Testis (tissue), 2 donors: ENCODE measurements at regions not wholly inside any gene's neighbourhood (a gene's known extent, or its start where the extent isn't known, plus 50 kb on each side); places are given as distances from the start of the nearest gene placed in this dataset.

Experiments used
- POLR2A ChIP-seq: fragments of 450-650 bp; IDR thresholded peaks from one replicate; pipeline ENCODE4 v1.6.1; 2017; ENCODE audit warnings: antibody characterized with exemption, mild to moderate bottlenecking, moderate library complexity
- TF ChIP-seq, protein P1 (sequence below), 3 experiments: fragments of 450-650 bp in 2 of 3; fragments of 200-600 bp in 1 of 3; sonication (generic) in 1 of 3; IDR thresholded peaks; one replicate each; pipeline ENCODE4 v1.5.1; 2016 to 2019; ENCODE audit warnings: antibody characterized with exemption in 3 of 3, mild to moderate bottlenecking in 2 of 3, moderate library complexity in 1 of 3

DNA sequence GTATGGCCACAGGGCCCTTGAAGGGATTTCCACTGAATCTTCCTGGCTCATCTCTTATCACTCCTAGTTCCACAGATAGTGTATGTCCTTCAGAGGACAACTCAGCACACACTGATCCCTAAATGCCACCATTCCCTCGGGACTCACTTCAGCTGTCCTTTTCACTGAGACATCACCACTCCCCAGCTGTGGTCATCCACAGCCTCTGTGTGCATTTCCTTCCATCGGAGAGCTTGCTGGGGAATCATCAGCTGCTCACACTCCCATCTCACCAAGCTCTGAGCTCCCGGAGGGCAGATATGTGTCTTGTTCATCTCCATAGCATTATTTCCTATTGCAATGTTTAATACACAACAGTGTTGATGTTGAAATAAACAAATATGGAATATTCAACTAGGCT is 759.5 kb downstream of the RNF144A start:
- no peak for TF ChIP-seq POLR2A
- TF ChIP-seq, protein P1, sequence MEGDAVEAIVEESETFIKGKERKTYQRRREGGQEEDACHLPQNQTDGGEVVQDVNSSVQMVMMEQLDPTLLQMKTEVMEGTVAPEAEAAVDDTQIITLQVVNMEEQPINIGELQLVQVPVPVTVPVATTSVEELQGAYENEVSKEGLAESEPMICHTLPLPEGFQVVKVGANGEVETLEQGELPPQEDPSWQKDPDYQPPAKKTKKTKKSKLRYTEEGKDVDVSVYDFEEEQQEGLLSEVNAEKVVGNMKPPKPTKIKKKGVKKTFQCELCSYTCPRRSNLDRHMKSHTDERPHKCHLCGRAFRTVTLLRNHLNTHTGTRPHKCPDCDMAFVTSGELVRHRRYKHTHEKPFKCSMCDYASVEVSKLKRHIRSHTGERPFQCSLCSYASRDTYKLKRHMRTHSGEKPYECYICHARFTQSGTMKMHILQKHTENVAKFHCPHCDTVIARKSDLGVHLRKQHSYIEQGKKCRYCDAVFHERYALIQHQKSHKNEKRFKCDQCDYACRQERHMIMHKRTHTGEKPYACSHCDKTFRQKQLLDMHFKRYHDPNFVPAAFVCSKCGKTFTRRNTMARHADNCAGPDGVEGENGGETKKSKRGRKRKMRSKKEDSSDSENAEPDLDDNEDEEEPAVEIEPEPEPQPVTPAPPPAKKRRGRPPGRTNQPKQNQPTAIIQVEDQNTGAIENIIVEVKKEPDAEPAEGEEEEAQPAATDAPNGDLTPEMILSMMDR (IDR thresholded peaks at IDR 0.05): no peak
